Upper lobe of right lung (tissue), 1 donor: ENCODE measurements at regions not wholly inside any gene's neighbourhood (a gene's known extent, or its start where the extent isn't known, plus 50 kb on each side); places are given as distances from the start of the nearest gene placed in this dataset.

Experiments used
- ATAC-seq: fragments of 200-7000 bp; cut with Tn5 transposase; one replicate; pipeline ENCODE4 v1.9.1; 2020; ENCODE audit warnings: mild to moderate bottlenecking, moderate library complexity
- DNase-seq: peaks from one replicate; pipeline ENCODE4 v3.0.0-alpha.2; 2020
- H3K27ac ChIP-seq: fragments of 200-600 bp; one replicate; pipeline ENCODE4 v1.8.0; 2022
- H3K27me3 ChIP-seq: fragments of 200-600 bp; one replicate; pipeline ENCODE4 v1.8.0; 2022; ENCODE audit warnings: mild to moderate bottlenecking
- H3K36me3 ChIP-seq: fragments of 200-600 bp; one replicate; pipeline ENCODE4 v1.8.0; 2022
- H3K4me1 ChIP-seq: fragments of 200-600 bp; one replicate; pipeline ENCODE4 v1.8.0; 2022
- H3K4me3 ChIP-seq: fragments of 200-600 bp; one replicate; pipeline ENCODE4 v1.8.0; 2022; ENCODE audit warnings: mild to moderate bottlenecking
- H3K9me3 ChIP-seq: fragments of 200-600 bp; one replicate; pipeline ENCODE4 v1.8.0; 2022
- CTCF ChIP-seq: fragments of 200-600 bp; IDR thresholded peaks from one replicate; pipeline ENCODE4 v1.8.0; 2022; ENCODE audit warnings: antibody characterized with exemption
- intact Hi-C: fragments of 100-400 bp; cut with DNase I; formaldehyde crosslinking; loops from one replicate; pipeline ENCODE4 v1.11.0; 2022
- donor health status: DM: no; HTN: yes; CAD: no; lungs with severe emphysema.

- no peak overlapping the region for H3K27ac ChIP-seq
- DNase-seq (no peak), ATAC-seq (no peak)
- H3K9me3 ChIP-seq = no peaks in the 10 kb centered on the region
- H3K4me1 ChIP-seq = no peaks in the 10 kb centered on the region
- no peak for TF ChIP-seq CTCF
- no peaks in the 10 kb centered on the region for H3K36me3 ChIP-seq
- no peaks in the 10 kb centered on the region for H3K27me3 ChIP-seq
- H3K4me3 ChIP-seq = no peak overlapping the region
- intact Hi-C loops = no loop called here
Observed at GRCh38 chr10:3554121-3554522, 230.9 kb downstream of the KLF6 start.

- no peak overlapping the region for H3K27ac ChIP-seq
- no peaks in the 10 kb centered on the region for H3K9me3 ChIP-seq
- DNase-seq = no peak
- ATAC-seq = no peak
- no peak overlapping the region for H3K4me3 ChIP-seq
- no peaks in the 10 kb centered on the region for H3K4me1 ChIP-seq
- H3K27me3 ChIP-seq = no peaks in the 10 kb centered on the region
- intact Hi-C loops = no loop called here
- TF ChIP-seq CTCF = no peak
- no peaks in the 10 kb centered on the region for H3K36me3 ChIP-seq
Observed at GRCh38 chr10:3552281-3552680, 232.7 kb downstream of the KLF6 start.

- no peak overlapping the region for H3K27ac ChIP-seq
- intact Hi-C loops = no loop called here
- H3K4me1 ChIP-seq = no peaks in the 10 kb centered on the region
- DNase-seq (no peak), ATAC-seq (no peak)
- H3K27me3 ChIP-seq = no peaks in the 10 kb centered on the region
- no peaks in the 10 kb centered on the region for H3K36me3 ChIP-seq
- no peak for TF ChIP-seq CTCF
- H3K4me3 ChIP-seq = no peak overlapping the region
- no peaks in the 10 kb centered on the region for H3K9me3 ChIP-seq
Observed at GRCh38 chr10:3551761-3552160, 233.2 kb downstream of the KLF6 start.

GRCh38 chr10:3549118-3549517 is 235.9 kb downstream of the KLF6 start:
- intact Hi-C loops = no loop called here

GRCh38 chr10:3548702-3549101 is 236.3 kb downstream of the KLF6 start:
- intact Hi-C loops = no loop called here
- ATAC-seq = no peak

More at GRCh38 chr10:3549118-3549517, 235.9 kb downstream of the KLF6 start:
- no peak overlapping the region for H3K27ac ChIP-seq
- H3K4me1 ChIP-seq = no peaks in the 10 kb centered on the region
- no peak for TF ChIP-seq CTCF
- ATAC-seq (no peak), DNase-seq (no peak)
- no peaks in the 10 kb centered on the region for H3K36me3 ChIP-seq
- H3K27me3 ChIP-seq = no peaks in the 10 kb centered on the region
- H3K4me3 ChIP-seq = no peak overlapping the region
- no peaks in the 10 kb centered on the region for H3K9me3 ChIP-seq

More at GRCh38 chr10:3548702-3549101, 236.3 kb downstream of the KLF6 start:
- Histone ChIP-seq H3K27ac (no peak overlapping the region), H3K4me1 (no peaks in the 10 kb centered on the region), H3K9me3 (no peaks in the 10 kb centered on the region), H3K36me3 (no peaks in the 10 kb centered on the region), H3K4me3 (no peak overlapping the region), H3K27me3 (no peaks in the 10 kb centered on the region)
- no peak for DNase-seq
- TF ChIP-seq CTCF = no peak
